Natural killer cell treated with Interleukin-12 subunit alpha and Interleukin-12 subunit beta and Interleukin-15 and Interleukin-18, amount 100 ng/mL, for 72 hours (primary cell): ENCODE measurements at regions not wholly inside any gene's neighbourhood (a gene's known extent, or its start where the extent isn't known, plus 50 kb on each side); places are given as distances from the start of the nearest gene placed in this dataset.

Experiments used
- ATAC-seq, 2 donors: fragments of 150-1000 bp; cut with Tn5 transposase in 1 of 2; sonication (Bioruptor Pico), chemical (Tn5 transposase) in 1 of 2; 2 replicates each; pipeline ENCODE4 v1.10.0; 2021
- DNase-seq: peaks from one replicate; pipeline ENCODE4 v3.0.0; 2022; ENCODE audit warnings: low spot score
- H3K27ac Mint-ChIP-seq, 2 donors: 1 replicate in 1 of 2; 2 replicates in 1 of 2; pipeline ENCODE4 v1.8.0; 2022; ENCODE audit warnings: mixed read lengths in 2 of 2, mild to moderate bottlenecking in 1 of 2, moderate library complexity in 1 of 2
- H3K27me3 Mint-ChIP-seq, 2 donors: 1 replicate in 1 of 2; 2 replicates in 1 of 2; pipeline ENCODE4 v1.8.0; 2022; ENCODE audit warnings: mixed read lengths in 2 of 2
- H3K36me3 Mint-ChIP-seq: one replicate; pipeline ENCODE4 v1.8.0; 2022; ENCODE audit warnings: mixed read lengths
- H3K4me1 Mint-ChIP-seq, 2 donors: 1 replicate in 1 of 2; 2 replicates in 1 of 2; pipeline ENCODE4 v1.8.0; 2022; ENCODE audit warnings: low read depth in 2 of 2, mixed read lengths in 2 of 2, mild to moderate bottlenecking in 1 of 2
- H3K4me3 Mint-ChIP-seq: one replicate; pipeline ENCODE4 v1.8.0; 2022; ENCODE audit warnings: mixed read lengths
- H3K9me3 Mint-ChIP-seq: 2 replicates; pipeline ENCODE4 v1.8.0; 2022; ENCODE audit warnings: mixed read lengths

DNA sequence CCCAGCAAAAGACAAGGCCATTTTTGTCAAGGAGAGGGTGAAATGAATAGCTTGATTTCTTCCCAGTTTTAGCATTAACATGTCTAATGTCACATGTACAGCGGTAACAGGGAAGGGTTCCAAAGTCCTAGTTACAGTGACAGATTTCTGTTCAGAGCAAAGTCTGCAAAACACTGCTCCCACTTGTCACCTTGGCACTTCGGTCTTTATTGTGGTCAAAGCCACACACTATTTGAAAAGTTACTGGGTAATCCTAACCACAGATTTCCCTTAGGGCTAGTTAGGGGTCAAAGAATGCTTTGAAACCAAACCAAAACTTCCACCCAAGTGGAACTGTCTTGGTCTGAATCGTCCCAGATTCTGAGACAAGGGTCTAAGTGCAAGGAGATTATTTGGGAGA is 455.6 kb downstream of the HS3ST3B1 start:
- H3K27me3 Mint-ChIP-seq, result peaks cover 21 to 35% of the 10 kb centered on the region in 2 donors
- no peaks in the 10 kb centered on the region for H3K9me3 Mint-ChIP-seq
- ATAC-seq, result no peak
- DNase-seq, result no peak
- H3K4me3 Mint-ChIP-seq, result no peak overlapping the region
- no peaks in the 10 kb centered on the region for H3K36me3 Mint-ChIP-seq
- peaks cover 7 to 9% of the 10 kb centered on the region in 2 donors for H3K4me1 Mint-ChIP-seq
- H3K27ac Mint-ChIP-seq, result no peak overlapping the region

DNA sequence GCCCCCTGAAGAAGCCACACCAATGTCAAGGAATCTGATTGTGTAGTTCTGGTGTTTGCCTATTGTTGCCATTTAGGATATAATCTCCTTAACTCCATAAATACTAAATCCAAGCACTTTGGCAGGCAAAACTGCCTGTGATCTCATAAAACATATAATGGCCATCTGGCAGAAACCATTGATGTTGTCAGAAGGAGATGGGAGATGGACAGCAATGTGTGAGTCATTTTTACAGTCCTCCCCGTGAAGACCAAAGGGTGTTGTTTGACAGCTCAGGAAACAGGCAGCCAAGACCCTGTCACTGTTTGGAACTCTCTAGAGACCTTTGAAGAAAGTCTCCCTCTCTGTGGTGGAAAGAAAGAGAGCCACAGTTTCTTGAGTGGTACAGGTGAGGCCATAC is 454.1 kb downstream of the HS3ST3B1 start:
- DNase-seq (no peak), ATAC-seq (no peak)
- Mint-ChIP-seq H3K9me3 (no peaks in the 10 kb centered on the region), H3K27me3 (peaks cover 21 to 34% of the 10 kb centered on the region in 2 donors), H3K27ac (no peak overlapping the region), H3K36me3 (no peaks in the 10 kb centered on the region), H3K4me3 (no peak overlapping the region), H3K4me1 (peaks cover 7 to 9% of the 10 kb centered on the region in 2 donors)

DNA sequence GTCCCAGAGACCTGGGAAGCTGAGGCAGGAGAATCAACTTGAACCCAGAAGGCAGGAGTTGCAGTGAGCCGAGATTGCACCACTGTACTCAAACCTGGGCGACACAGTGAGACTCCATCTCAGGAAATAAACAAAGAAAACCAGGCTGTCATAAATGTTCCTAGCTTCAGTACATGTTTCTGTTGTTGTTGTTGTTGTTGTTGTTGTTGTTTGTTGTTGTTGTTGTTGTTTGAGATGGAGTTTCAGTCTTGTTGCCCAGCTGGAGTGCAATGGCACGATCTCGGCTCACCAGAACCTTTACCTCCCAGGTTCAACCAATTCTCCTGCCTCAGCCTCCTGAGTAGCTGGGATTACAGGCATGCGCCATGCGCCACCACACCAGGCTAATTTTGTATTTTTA is 452.5 kb downstream of the HS3ST3B1 start:
- Mint-ChIP-seq H3K27me3 (peaks cover 15 to 30% of the 10 kb centered on the region in 2 donors), H3K4me3 (no peak overlapping the region), H3K9me3 (no peaks in the 10 kb centered on the region), H3K4me1 (peaks cover 7 to 13% of the 10 kb centered on the region in 2 donors), H3K27ac (no peak overlapping the region), H3K36me3 (no peaks in the 10 kb centered on the region)
- ATAC-seq, result no peak
- DNase-seq, result no peak

DNA sequence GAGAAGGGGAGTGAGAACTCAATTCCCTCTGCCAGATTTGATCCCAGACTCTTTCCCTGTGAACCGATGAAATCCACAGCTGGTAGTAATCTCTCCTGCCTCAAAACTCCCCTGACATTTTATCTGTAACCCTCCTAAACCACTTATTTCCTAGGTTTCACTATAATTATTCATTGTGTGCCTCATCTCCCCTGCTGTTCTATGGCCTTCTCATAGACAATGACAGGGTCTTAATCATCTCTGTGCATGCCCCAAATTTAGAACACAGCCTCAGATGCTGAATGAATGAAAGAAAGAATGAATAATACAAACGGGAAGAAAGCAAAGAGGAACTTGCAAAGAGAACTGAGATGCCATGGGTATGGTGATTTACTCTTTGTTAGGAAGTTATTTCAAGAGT is 451.1 kb downstream of the HS3ST3B1 start:
- ATAC-seq (no peak), DNase-seq (no peak)
- H3K9me3 Mint-ChIP-seq, result no peaks in the 10 kb centered on the region
- peaks cover 7 to 13% of the 10 kb centered on the region in 2 donors for H3K4me1 Mint-ChIP-seq
- no peaks in the 10 kb centered on the region for H3K36me3 Mint-ChIP-seq
- no peak overlapping the region for H3K4me3 Mint-ChIP-seq
- peaks cover 6 to 18% of the 10 kb centered on the region in 2 donors for H3K27me3 Mint-ChIP-seq
- H3K27ac Mint-ChIP-seq, result no peak overlapping the region

DNA sequence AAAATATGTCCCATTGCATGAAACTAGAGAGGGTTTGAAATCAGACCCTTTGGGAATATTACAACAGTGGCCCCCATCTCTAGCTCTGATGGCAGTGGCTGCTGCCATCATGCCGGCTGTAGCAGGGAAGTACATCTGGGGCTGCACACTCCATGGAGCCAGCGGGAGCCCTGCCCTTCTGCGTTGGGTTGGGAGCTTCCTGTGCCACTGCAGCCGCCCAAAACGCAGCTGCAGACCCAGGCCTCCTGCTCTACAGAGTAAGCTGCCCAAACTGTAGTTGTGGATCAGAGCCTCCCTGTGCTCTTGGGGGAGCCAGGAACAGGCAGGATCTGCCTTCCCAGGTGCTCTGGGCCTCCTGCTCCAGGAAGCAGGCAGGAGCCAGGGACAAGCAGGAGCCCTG is 450.0 kb downstream of the HS3ST3B1 start:
- no peak overlapping the region for H3K4me3 Mint-ChIP-seq
- ATAC-seq (no peak), DNase-seq (no peak)
- no peaks in the 10 kb centered on the region for H3K36me3 Mint-ChIP-seq
- no peak overlapping the region for H3K27ac Mint-ChIP-seq
- peaks cover 0 to 4% of the 10 kb centered on the region in 2 donors for H3K4me1 Mint-ChIP-seq
- H3K27me3 Mint-ChIP-seq, result peaks cover 0 to 9% of the 10 kb centered on the region in 2 donors
- H3K9me3 Mint-ChIP-seq, result no peaks in the 10 kb centered on the region

DNA sequence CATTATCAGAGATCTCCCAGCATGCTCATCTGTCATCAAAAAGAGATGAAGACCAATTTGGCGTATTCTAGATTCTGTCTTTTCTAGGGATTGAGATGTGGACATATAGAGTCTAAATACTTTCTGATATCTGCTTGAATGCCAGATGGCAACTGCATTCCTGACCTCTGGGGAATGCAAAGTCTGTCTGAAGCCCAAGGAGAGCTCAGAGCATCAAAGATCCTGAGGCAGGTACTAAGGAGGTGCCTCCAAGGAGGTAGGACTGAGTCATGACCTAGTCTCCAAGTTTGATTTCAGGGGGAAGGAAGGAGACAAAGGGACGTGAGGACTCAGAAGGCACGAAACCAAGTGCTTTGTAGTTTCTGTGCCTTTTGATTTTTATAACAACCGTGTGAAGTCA is 448.4 kb downstream of the HS3ST3B1 start:
- H3K27ac Mint-ChIP-seq, result no peak overlapping the region
- H3K36me3 Mint-ChIP-seq, result no peaks in the 10 kb centered on the region
- DNase-seq (no peak), ATAC-seq (no peak)
- peaks cover 0 to 8% of the 10 kb centered on the region in 2 donors for H3K4me1 Mint-ChIP-seq
- H3K27me3 Mint-ChIP-seq, result peaks cover 0 to 7% of the 10 kb centered on the region in 2 donors
- H3K4me3 Mint-ChIP-seq, result no peak overlapping the region
- H3K9me3 Mint-ChIP-seq, result no peaks in the 10 kb centered on the region

DNA sequence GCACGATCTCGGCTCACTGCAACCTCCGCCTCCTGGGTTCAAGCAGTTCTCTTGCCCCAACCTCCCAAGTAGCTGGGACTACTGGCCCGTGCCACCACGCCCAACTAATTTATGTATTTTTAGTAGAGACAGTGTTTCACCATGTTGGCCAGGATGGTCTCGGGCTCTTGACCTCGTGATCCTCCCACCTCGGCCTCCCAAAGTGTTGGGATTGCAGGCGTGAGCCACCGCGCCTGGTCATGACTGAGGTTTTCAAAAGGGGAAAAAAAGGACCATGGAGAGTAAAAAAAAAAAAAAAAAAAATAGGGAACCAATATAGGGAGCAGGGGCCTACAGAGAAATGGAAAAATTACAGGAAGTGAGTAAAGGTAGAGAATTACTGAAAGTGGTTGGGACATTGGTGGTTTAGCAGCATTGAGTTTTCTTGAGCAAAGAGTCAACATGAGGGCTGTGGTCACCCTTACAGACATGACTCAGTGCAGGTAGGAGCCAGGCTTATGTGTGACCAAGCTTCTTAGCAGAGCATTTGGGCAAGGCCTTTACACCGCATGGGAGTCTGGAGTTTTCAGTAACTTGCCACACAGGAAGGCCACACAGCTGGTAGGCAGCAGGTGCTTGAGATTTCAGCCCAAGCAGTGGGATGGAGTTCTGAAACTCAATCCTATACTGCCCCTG is 447.3 kb downstream of the HS3ST3B1 start:
- DNase-seq, result no peak
- no peak overlapping the region for H3K4me3 Mint-ChIP-seq
- no peaks in the 10 kb centered on the region for H3K9me3 Mint-ChIP-seq
- peaks cover 0 to 7% of the 10 kb centered on the region in 2 donors for H3K27me3 Mint-ChIP-seq
- no peak overlapping the region for H3K27ac Mint-ChIP-seq
- H3K36me3 Mint-ChIP-seq, result no peaks in the 10 kb centered on the region
- H3K4me1 Mint-ChIP-seq, result peaks cover 0 to 8% of the 10 kb centered on the region in 2 donors
- ATAC-seq, result peak; percentile 74 to 76

DNA sequence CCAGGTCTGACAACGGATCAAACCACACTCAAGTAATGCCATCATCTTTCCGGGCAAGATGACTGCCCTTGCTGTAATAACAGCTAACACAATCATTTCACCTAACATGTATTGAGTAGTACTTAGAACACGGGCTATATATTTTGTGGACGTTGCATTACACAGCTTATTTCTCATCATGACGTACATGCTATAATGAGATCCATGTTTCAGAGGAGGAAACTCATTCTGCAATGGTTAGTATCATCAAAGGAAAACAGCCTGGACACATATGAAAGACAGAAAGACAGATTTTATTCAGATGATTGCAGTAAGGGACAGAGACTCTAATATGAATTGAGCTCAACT is 446.7 kb downstream of the HS3ST3B1 start:
- DNase-seq, result no peak
- Mint-ChIP-seq H3K9me3 (no peaks in the 10 kb centered on the region), H3K4me1 (peaks cover 0 to 8% of the 10 kb centered on the region in 2 donors), H3K27me3 (peaks cover 0 to 7% of the 10 kb centered on the region in 2 donors), H3K36me3 (no peaks in the 10 kb centered on the region), H3K4me3 (no peak overlapping the region), H3K27ac (no peak overlapping the region)
- no peak for ATAC-seq

DNA sequence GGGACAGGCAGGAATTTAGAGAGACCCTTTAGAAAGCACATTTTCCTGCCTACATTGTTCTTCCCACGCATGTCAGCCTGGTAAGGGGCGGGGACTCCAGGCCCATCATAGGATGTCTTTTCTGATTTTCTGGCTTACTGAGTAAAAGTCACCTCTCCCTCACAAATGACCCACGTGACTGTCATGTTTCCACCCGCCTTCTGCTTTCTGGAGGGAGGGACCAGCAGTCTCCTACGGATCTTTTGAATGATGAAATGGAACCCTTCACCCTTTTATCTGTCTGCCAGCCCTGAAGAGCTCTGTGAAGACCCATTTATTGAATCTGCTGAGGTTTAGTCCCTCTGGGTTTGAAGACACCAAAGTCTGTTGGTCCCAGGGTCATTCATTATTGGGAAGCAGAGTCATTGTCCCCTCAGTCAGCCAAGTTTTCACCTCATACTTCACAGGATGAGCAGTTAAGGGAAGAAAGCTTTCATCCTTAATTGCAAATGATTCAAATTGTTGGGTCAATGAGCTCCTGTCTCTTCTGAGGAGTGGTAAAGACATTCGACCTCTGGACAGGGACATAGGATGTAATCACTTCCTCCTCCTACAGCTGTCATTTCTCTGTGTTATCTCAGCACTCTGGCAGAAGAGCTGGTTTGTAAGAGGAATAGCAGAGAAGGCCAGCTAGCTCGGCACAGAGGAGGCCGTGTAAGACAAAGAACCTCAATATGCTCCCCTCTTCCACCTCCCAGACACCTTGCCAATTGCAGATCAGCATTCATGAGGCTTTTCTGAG is 446.1 kb downstream of the HS3ST3B1 start:
- H3K4me1 Mint-ChIP-seq, result peaks cover 0 to 8% of the 10 kb centered on the region in 2 donors

DNA sequence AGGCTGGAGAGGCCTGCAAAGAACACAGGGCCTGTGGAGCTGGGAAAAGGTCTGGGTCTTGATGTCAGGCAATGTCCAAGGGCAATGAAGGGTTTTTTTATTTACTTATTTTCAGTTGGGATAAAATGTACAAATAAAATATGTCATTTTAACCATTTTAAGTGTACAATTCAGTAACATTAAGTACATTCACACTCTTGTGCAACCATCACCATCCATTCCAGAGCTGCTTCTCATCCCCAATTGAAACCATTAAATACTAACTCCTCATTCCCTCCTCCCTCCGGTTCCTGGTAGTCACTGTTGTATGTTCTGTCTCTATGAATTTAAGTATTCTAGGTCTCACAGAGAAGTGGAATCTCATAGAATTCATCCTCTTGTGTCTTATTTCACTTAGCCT is 444.7 kb downstream of the HS3ST3B1 start:
- peaks cover 0 to 8% of the 10 kb centered on the region in 2 donors for H3K4me1 Mint-ChIP-seq
- H3K4me3 Mint-ChIP-seq, result no peak overlapping the region
- peak overlapping the region in 1 of 2 donors; percentile 34 for H3K27ac Mint-ChIP-seq
- no peaks in the 10 kb centered on the region for H3K27me3 Mint-ChIP-seq
- ATAC-seq (no peak), DNase-seq (no peak)
- H3K36me3 Mint-ChIP-seq, result no peaks in the 10 kb centered on the region
- no peaks in the 10 kb centered on the region for H3K9me3 Mint-ChIP-seq

More for the DNA sequence above, 446.1 kb downstream of the HS3ST3B1 start:
- no peaks in the 10 kb centered on the region for H3K9me3 Mint-ChIP-seq
- H3K4me3 Mint-ChIP-seq, result no peak overlapping the region
- H3K27ac Mint-ChIP-seq, result no peak overlapping the region
- ATAC-seq, result no peak
- no peaks in the 10 kb centered on the region for H3K36me3 Mint-ChIP-seq
- no peak for DNase-seq
- peaks cover 0 to 4% of the 10 kb centered on the region in 2 donors for H3K27me3 Mint-ChIP-seq

DNA sequence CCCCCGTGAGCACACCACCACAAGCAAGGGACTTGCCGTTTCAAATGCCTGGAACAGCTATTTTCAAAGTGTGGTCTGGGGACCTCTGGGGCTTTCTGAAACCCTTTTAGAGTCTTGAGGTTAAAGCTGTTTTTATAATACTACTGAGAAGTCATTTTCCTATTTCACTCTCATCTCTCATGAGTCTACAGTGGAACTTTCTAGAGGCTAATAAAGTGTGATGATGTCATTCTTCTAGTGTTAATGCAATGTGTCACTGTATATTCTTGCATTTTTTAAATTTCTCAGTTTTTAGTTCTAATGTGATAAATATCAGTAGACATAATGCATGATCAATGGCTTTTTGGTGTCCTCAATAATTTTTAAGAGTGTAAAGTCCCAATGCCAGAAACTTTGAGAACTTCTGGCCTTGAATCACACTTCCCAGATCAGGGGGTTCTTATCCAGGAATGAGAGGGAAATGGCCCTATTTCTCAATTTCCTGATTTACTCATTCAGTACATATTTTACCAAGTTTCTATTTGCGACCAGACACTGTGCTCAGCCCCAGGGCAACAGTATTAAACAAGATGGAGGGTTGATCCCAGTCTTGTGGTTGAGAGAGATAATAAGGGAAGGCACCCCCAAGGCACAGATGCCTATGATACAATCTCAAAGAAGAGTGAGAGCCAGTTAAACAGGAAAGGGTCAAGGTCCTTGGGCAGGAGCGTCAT is 444.0 kb downstream of the HS3ST3B1 start:
- Mint-ChIP-seq H3K4me1 (peaks cover 0 to 8% of the 10 kb centered on the region in 2 donors), H3K9me3 (no peaks in the 10 kb centered on the region), H3K36me3 (no peaks in the 10 kb centered on the region), H3K27ac (peak overlapping the region in 1 of 2 donors; percentile 34), H3K27me3 (no peaks in the 10 kb centered on the region), H3K4me3 (no peak overlapping the region)
- peak in 1 of 2 donors; percentile 61 for ATAC-seq
- no peak for DNase-seq

DNA sequence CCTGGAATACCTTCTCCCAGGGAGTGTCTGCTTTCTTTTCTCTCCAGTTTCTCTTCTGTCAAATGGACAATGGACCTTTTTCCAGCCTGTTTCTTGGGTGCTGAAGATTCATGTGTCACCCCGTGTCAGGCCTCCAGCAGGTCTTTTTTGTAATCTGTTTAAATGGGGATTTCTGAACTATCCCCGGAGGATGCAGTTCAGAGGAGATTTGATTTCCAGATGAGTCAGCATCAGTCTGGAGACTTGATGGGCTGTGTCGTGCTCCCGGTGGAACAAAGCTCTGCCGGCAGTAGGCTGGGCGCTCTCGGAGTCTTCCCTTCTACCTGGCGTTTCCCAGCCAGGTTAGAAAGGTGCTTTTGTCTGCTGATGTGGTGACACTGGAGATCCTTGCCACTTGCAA is 440.6 kb downstream of the HS3ST3B1 start:
- Mint-ChIP-seq H3K36me3 (no peaks in the 10 kb centered on the region), H3K4me1 (peaks cover 0 to 5% of the 10 kb centered on the region in 2 donors), H3K9me3 (no peaks in the 10 kb centered on the region), H3K27ac (no peak overlapping the region), H3K4me3 (no peak overlapping the region), H3K27me3 (peaks cover 0 to 7% of the 10 kb centered on the region in 2 donors)
- ATAC-seq (no peak), DNase-seq (no peak)

DNA sequence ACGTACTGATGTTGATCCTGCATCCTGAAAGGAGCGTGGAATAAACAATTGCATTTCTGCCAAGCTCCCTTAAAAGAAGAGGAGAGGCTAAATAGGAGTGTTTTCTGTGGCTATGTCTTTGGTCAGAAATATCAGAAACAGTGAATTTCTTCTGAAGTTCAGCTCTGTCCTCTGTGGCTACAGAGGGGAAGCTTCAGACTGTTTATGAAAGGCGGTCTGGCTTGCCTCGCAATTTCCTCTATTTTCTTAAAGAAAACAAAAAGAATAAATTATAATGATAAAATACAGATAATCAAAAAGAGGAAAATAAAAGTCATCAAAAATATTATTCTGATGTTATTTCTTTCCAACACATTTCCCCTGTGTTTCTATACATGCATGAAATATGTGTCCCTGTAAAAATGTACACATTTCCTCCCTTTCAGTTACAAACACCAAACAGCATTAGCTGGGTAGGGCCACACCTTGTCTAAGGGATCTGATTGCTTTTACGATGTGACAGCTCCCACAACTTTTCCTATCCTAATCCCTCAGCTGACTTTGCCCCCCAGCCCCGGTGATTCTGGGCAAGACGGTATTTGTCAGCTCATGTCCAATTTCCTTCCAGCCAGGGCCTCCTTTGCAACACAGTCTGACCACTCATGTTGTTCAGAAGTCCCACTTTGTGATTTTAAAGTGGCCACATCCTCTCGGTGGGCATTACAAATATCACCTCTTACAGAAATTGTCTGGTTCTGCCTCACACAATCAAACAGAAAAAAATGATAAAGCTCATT is 439.0 kb downstream of the HS3ST3B1 start:
- ATAC-seq (no peak), DNase-seq (no peak)
- Mint-ChIP-seq H3K36me3 (no peaks in the 10 kb centered on the region), H3K27ac (no peak overlapping the region), H3K4me1 (no peaks in the 10 kb centered on the region), H3K27me3 (peaks cover 0 to 7% of the 10 kb centered on the region in 2 donors), H3K9me3 (no peaks in the 10 kb centered on the region), H3K4me3 (no peak overlapping the region)
